DND-41 (cell line): ENCODE measurements at regions not wholly inside any gene's neighbourhood (a gene's known extent, or its start where the extent isn't known, plus 50 kb on each side); places are given as distances from the start of the nearest gene placed in this dataset.

Experiments used
- ATAC-seq: fragments of 200-7000 bp; cut with Tn5 transposase; 3 replicates; pipeline ENCODE4 v1.9.1; 2021; ENCODE audit warnings: low read depth; ENCODE audit not compliant: insufficient read depth
- DNase-seq: peaks from one replicate; pipeline ENCODE4 v3.0.0-alpha.2; 2020
- H2AFZ ChIP-seq: 2 replicates; pipeline ENCODE4 v1.6.0; 2012; ENCODE audit warnings: low read depth, low read length
- H3K27ac ChIP-seq: 2 replicates; pipeline ENCODE4 v1.5.1; 2012; ENCODE audit warnings: low read length, inconsistent platforms
- H3K27me3 ChIP-seq: fragments of 200-600 bp; sonication (generic); 2 replicates; pipeline ENCODE4 v1.6.0; 2012; ENCODE audit warnings: low read length, mild to moderate bottlenecking, inconsistent platforms; ENCODE audit not compliant: insufficient read depth, poor library complexity
- H3K36me3 ChIP-seq: 2 replicates; pipeline ENCODE4 v1.5.1; 2012; ENCODE audit warnings: low read length, inconsistent platforms; ENCODE audit not compliant: insufficient read depth
- H3K4me1 ChIP-seq: 2 replicates; pipeline ENCODE4 v1.5.1; 2012; ENCODE audit warnings: mild to moderate bottlenecking, low read length; ENCODE audit not compliant: insufficient read depth
- H3K4me2 ChIP-seq: 2 replicates; pipeline ENCODE4 v1.6.0; 2012; ENCODE audit warnings: mild to moderate bottlenecking, moderate library complexity, low read length, inconsistent platforms; ENCODE audit not compliant: insufficient read depth
- H3K4me3 ChIP-seq, 2 experiments: fragments of 200-600 bp in 1 of 2; shearing (Covaris generic) in 1 of 2; 2 replicates each; pipeline ENCODE4 v1.5.1; 2012 to 2016; ENCODE audit warnings: inconsistent platforms in 2 of 2, low read length in 2 of 2, mild to moderate bottlenecking in 2 of 2, low read depth in 1 of 2, moderate library complexity in 1 of 2
- H3K79me2 ChIP-seq: 2 replicates; pipeline ENCODE4 v1.6.0; 2012; ENCODE audit warnings: low read length, inconsistent platforms; ENCODE audit not compliant: insufficient read depth
- H3K9ac ChIP-seq: 2 replicates; pipeline ENCODE4 v1.6.0; 2012; ENCODE audit warnings: low read depth, mild to moderate bottlenecking, inconsistent platforms, low read length, moderate library complexity
- H3K9me3 ChIP-seq: 2 replicates; pipeline ENCODE4 v1.5.1; 2012; ENCODE audit warnings: low read length, moderate library complexity, mild to moderate bottlenecking, inconsistent platforms; ENCODE audit not compliant: insufficient read depth, severe bottlenecking
- H4K20me1 ChIP-seq: 2 replicates; pipeline ENCODE4 v1.6.0; 2012; ENCODE audit warnings: low read length; ENCODE audit not compliant: insufficient read depth
- EZH2 ChIP-seq: IDR thresholded peaks from 3 replicates; pipeline ENCODE4 v1.6.1; 2012; ENCODE audit warnings: borderline replicate concordance, low read depth, mild to moderate bottlenecking, moderate library complexity, low read length, inconsistent platforms; ENCODE audit not compliant: severe bottlenecking
- TF ChIP-seq, protein P1 (sequence below): IDR thresholded peaks from 2 replicates; pipeline ENCODE4 v1.5.1; 2012; ENCODE audit warnings: borderline replicate concordance, low read length, moderate library complexity, mild to moderate bottlenecking; ENCODE audit not compliant: poor library complexity, severe bottlenecking; ENCODE audit errors: extremely low read depth

DNA sequence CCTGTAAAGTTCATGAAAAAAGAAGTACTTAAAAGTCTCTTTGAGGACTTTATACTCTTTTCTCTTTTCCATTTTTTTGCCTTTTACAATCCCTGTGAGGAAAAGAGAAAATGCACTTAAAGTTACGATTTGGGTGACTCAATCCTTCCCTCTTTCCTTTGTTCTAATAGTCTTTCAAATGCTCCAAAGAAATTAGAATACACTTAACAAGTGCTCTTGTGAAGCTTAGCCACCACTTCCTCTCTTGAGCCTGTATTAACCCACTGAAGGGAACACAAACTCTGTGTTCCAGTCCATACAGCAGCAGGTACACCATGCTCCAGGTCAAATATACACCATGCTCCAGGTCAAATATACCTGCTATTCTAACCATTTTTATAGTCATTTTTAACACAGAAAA lies 581.1 kb upstream of the MGAT4C start:
- no peaks in the 10 kb centered on the region for H3K4me1 ChIP-seq
- ATAC-seq (no peak), DNase-seq (no peak)
- H3K27me3 ChIP-seq = no peaks in the 10 kb centered on the region
- no peak for TF ChIP-seq EZH2
- TF ChIP-seq, protein P1, sequence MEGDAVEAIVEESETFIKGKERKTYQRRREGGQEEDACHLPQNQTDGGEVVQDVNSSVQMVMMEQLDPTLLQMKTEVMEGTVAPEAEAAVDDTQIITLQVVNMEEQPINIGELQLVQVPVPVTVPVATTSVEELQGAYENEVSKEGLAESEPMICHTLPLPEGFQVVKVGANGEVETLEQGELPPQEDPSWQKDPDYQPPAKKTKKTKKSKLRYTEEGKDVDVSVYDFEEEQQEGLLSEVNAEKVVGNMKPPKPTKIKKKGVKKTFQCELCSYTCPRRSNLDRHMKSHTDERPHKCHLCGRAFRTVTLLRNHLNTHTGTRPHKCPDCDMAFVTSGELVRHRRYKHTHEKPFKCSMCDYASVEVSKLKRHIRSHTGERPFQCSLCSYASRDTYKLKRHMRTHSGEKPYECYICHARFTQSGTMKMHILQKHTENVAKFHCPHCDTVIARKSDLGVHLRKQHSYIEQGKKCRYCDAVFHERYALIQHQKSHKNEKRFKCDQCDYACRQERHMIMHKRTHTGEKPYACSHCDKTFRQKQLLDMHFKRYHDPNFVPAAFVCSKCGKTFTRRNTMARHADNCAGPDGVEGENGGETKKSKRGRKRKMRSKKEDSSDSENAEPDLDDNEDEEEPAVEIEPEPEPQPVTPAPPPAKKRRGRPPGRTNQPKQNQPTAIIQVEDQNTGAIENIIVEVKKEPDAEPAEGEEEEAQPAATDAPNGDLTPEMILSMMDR = no peak
- no peaks in the 10 kb centered on the region for H4K20me1 ChIP-seq
- no peak overlapping the region for H3K4me3 ChIP-seq
- H3K4me2 ChIP-seq = no peak overlapping the region
- H3K79me2 ChIP-seq = no peaks in the 10 kb centered on the region
- no peak overlapping the region for H3K27ac ChIP-seq
- H3K36me3 ChIP-seq = no peaks in the 10 kb centered on the region
- no peak overlapping the region for H3K9ac ChIP-seq
- H2AFZ ChIP-seq = no peak overlapping the region
- no peaks in the 10 kb centered on the region for H3K9me3 ChIP-seq

DNA sequence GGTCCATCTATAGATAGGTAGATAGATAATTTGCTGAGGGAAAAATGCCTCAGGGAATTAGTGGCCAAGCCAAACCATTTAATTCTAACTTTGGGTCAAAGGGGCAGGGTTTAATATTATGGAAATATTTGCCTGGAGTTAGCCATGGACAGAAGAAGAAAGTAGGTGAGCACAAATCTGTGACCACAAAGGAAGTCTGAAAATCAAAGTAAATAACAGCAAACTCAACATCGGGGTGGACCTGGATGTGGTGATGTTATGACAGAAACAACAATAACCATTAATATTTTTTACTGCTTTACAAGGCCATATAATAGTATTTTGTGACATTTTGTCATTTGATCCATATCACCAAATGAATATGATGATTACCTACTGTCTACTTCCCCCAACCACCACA lies 578.0 kb upstream of the MGAT4C start:
- DNase-seq (no peak), ATAC-seq (no peak)
- Histone ChIP-seq H3K4me3 (no peak overlapping the region), H3K9ac (no peak overlapping the region), H3K36me3 (no peaks in the 10 kb centered on the region), H3K27ac (no peak overlapping the region), H3K27me3 (no peaks in the 10 kb centered on the region), H4K20me1 (no peaks in the 10 kb centered on the region), H3K79me2 (no peaks in the 10 kb centered on the region), H2AFZ (no peak overlapping the region), H3K9me3 (no peaks in the 10 kb centered on the region), H3K4me1 (no peaks in the 10 kb centered on the region), H3K4me2 (no peak overlapping the region)
- TF ChIP-seq, protein P1 = no peak
- no peak for TF ChIP-seq EZH2

- Histone ChIP-seq H3K79me2 (no peaks in the 10 kb centered on the region), H3K9me3 (no peaks in the 10 kb centered on the region), H3K27ac (no peak overlapping the region), H4K20me1 (no peaks in the 10 kb centered on the region), H3K4me1 (no peaks in the 10 kb centered on the region), H3K4me3 (no peak overlapping the region), H3K27me3 (no peaks in the 10 kb centered on the region), H3K4me2 (no peak overlapping the region), H3K36me3 (no peaks in the 10 kb centered on the region), H3K9ac (no peak overlapping the region), H2AFZ (no peak overlapping the region)
- TF ChIP-seq, protein P1 = no peak
- TF ChIP-seq EZH2 = no peak
- ATAC-seq = no peak
- DNase-seq = no peak
Measured at GRCh38 chr12:86827409-86827808, 571.2 kb upstream of the MGAT4C start.

- DNase-seq = no peak
- no peaks in the 10 kb centered on the region for H4K20me1 ChIP-seq
Measured at GRCh38 chr12:86826051-86826450, 569.9 kb upstream of the MGAT4C start.

More at GRCh38 chr12:86826051-86826450, 569.9 kb upstream of the MGAT4C start:
- H3K27me3 ChIP-seq = no peaks in the 10 kb centered on the region
- no peaks in the 10 kb centered on the region for H3K9me3 ChIP-seq
- no peaks in the 10 kb centered on the region for H3K36me3 ChIP-seq
- no peaks in the 10 kb centered on the region for H3K79me2 ChIP-seq
- H3K4me2 ChIP-seq = no peak overlapping the region
- H3K9ac ChIP-seq = no peak overlapping the region
- TF ChIP-seq, protein P1 = no peak
- no peak for TF ChIP-seq EZH2
- no peak overlapping the region for H2AFZ ChIP-seq
- H3K27ac ChIP-seq = no peak overlapping the region
- no peaks in the 10 kb centered on the region for H3K4me1 ChIP-seq
- no peak overlapping the region for H3K4me3 ChIP-seq
- ATAC-seq = no peak
